K562 (cell line): ENCODE measurements at regions not wholly inside any gene's neighbourhood (a gene's known extent, or its start where the extent isn't known, plus 50 kb on each side); places are given as distances from the start of the nearest gene placed in this dataset.

Experiments
- CHCHD3 ChIP-seq: fragments of 250-450 bp; sonication (Bioruptor Pico); IDR thresholded peaks from 2 replicates; pipeline ENCODE4 v2.1.2; 2022; ENCODE audit warnings: mild to moderate bottlenecking
- CREM ChIP-seq: IDR thresholded peaks from 2 replicates; pipeline ENCODE4 v1.6.1; 2014; ENCODE audit warnings: antibody characterized with exemption, low read depth
- CTCF ChIP-seq, 3 experiments: IDR thresholded peaks in 2 of 3; conservative IDR thresholded peaks in 1 of 3; 2 replicates each; pipeline ENCODE4 v1.5.1; 2011 to 2012; ENCODE audit warnings: low read length in 3 of 3, mild to moderate bottlenecking in 3 of 3, control low read depth in 2 of 3, improper control_type of control experiment in 1 of 3, inconsistent platforms in 1 of 3, low read depth in 1 of 3, mixed read lengths in 1 of 3, moderate library complexity in 1 of 3; ENCODE audit not compliant: insufficient read depth in 2 of 3
- ELF4 ChIP-seq: fragments of 450-650 bp; formaldehyde crosslinking; IDR thresholded peaks from 2 replicates; pipeline ENCODE4 v1.4.0; 2022; ENCODE audit warnings: missing genetic modification characterization
- HDAC2 ChIP-seq: fragments of 450-650 bp; IDR thresholded peaks from 2 replicates; pipeline ENCODE4 v1.6.1; 2016; ENCODE audit warnings: mild to moderate bottlenecking
- RBM15 ChIP-seq: fragments of 200-400 bp; formaldehyde crosslinking; IDR thresholded peaks from 2 replicates; pipeline ENCODE4 v1.6.1; 2018; ENCODE audit warnings: mild to moderate bottlenecking, low read length, moderate library complexity; ENCODE audit not compliant: insufficient read depth
- RHOXF2B ChIP-seq: fragments of 250-450 bp; sonication (Bioruptor Pico); conservative IDR thresholded peaks from 2 replicates; pipeline ENCODE4 v1.5.1; 2021
- TCF7 ChIP-seq: sonication (generic); IDR thresholded peaks from 2 replicates; pipeline ENCODE4 v1.6.1; 2016; ENCODE audit warnings: antibody characterized with exemption, borderline replicate concordance
- TCF7L2 ChIP-seq: fragments of 150-350 bp; IDR thresholded peaks from 2 replicates; pipeline ENCODE4 v1.6.1; 2016; ENCODE audit warnings: low read depth, mild to moderate bottlenecking, low read length, moderate library complexity
- ZNF318 ChIP-seq, 2 experiments: fragments of 450-650 bp; IDR thresholded peaks; 2 replicates each; pipeline ENCODE4 v1.6.1; 2016; ENCODE audit warnings: mild to moderate bottlenecking in 2 of 2, borderline replicate concordance in 1 of 2, low read depth in 1 of 2, moderate library complexity in 1 of 2
- TF ChIP-seq, protein P1 (sequence below): fragments of 250-450 bp; sonication (Bioruptor Pico); IDR thresholded peaks from 2 replicates; pipeline ENCODE4 v1.4.0; 2020; ENCODE audit warnings: borderline replicate concordance

- no peak for TF ChIP-seq CTCF (IDR thresholded peaks at IDR 0.05 in 2 of 3, conservative IDR thresholded peaks at IDR 0.05 in 1 of 3; ENCODE audit: insufficient read depth in 2 of 3, low read depth in 1 of 3, low read length in 3 of 3)
- no peak for TF ChIP-seq TCF7
- no peak for TF ChIP-seq ZNF318 (IDR thresholded peaks at IDR 0.05; ENCODE audit: borderline replicate concordance in 1 of 2, low read depth in 1 of 2)
- TF ChIP-seq CHCHD3: no peak
- no peak for TF ChIP-seq ELF4
- no peak for TF ChIP-seq TCF7L2
- no peak for TF ChIP-seq RBM15
- TF ChIP-seq CREM: no peak
- TF ChIP-seq RHOXF2B: no peak
- no peak for TF ChIP-seq HDAC2
- TF ChIP-seq, protein P1, sequence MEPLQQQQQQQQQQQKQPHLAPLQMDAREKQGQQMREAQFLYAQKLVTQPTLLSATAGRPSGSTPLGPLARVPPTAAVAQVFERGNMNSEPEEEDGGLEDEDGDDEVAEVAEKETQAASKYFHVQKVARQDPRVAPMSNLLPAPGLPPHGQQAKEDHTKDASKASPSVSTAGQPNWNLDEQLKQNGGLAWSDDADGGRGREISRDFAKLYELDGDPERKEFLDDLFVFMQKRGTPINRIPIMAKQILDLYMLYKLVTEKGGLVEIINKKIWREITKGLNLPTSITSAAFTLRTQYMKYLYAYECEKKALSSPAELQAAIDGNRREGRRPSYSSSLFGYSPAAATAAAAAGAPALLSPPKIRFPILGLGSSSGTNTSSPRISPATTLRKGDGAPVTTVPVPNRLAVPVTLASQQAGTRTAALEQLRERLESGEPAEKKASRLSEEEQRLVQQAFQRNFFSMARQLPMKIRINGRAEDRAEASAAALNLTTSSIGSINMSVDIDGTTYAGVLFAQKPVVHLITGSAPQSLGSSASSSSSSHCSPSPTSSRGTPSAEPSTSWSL (CRISPR knock-in tag): no peak
These were observed 238.1 kb downstream of the TMEM182 start for GRCh38 chr2:102999958-103000357.
